Choroid plexus epithelial cell (primary cell): ENCODE measurements at regions not wholly inside any gene's neighbourhood (a gene's known extent, or its start where the extent isn't known, plus 50 kb on each side); places are given as distances from the start of the nearest gene placed in this dataset.

Experiments
- DNase-seq: peaks from one replicate; pipeline ENCODE4 v3.0.0-alpha.2; 2010; ENCODE audit warnings: low read depth
- H3K4me3 ChIP-seq: 2 replicates; pipeline ENCODE4 v1.5.1; 2011; ENCODE audit warnings: low read depth, mild to moderate bottlenecking, control low read depth, low read length, moderate library complexity
- CTCF ChIP-seq: conservative IDR thresholded peaks from 2 replicates; pipeline ENCODE4 v1.5.1; 2011; ENCODE audit warnings: low read depth, mild to moderate bottlenecking, control low read depth, inconsistent platforms, low read length, moderate library complexity

- no peak for DNase-seq
- no peak for TF ChIP-seq CTCF
These were observed 223.7 kb downstream of the ACKR3 start for GRCh38 chr2:236793023-236794011.

GRCh38 chr2:236794176-236794957 lies 224.7 kb downstream of the ACKR3 start:
- no peak for TF ChIP-seq CTCF
- DNase-seq = peak; percentile 17
- no peak overlapping the region for H3K4me3 ChIP-seq

More at GRCh38 chr2:236793023-236794011, 223.7 kb downstream of the ACKR3 start:
- no peak overlapping the region for H3K4me3 ChIP-seq

GRCh38 chr2:236795169-236795860 lies 225.7 kb downstream of the ACKR3 start:
- TF ChIP-seq CTCF = no peak
- no peak overlapping the region for H3K4me3 ChIP-seq
- DNase-seq = no peak

- TF ChIP-seq CTCF = no peak
- no peak overlapping the region for H3K4me3 ChIP-seq
- DNase-seq = no peak
These were observed 226.2 kb downstream of the ACKR3 start for GRCh38 chr2:236795861-236796219.

- TF ChIP-seq CTCF = no peak
- H3K4me3 ChIP-seq = no peak overlapping the region
- DNase-seq = no peak
These were observed 226.6 kb downstream of the ACKR3 start for GRCh38 chr2:236796236-236796635.

GRCh38 chr2:236797411-236797810 lies 227.8 kb downstream of the ACKR3 start:
- TF ChIP-seq CTCF = no peak
- no peak for DNase-seq
- no peak overlapping the region for H3K4me3 ChIP-seq
